Superior temporal gyrus (tissue), 1 donor: ENCODE measurements at regions not wholly inside any gene's neighbourhood (a gene's known extent, or its start where the extent isn't known, plus 50 kb on each side); places are given as distances from the start of the nearest gene placed in this dataset.
"Not testable (repeated sequence)": the region's sequence is repeated elsewhere in the genome, so short reads cannot be mapped to it uniquely, and the experiment has no call there.

Source experiments
- DNase-seq: peaks from one replicate; pipeline ENCODE4 v3.0.0-alpha.2; 2016; ENCODE audit errors: extremely low spot score

GRCh38 chr2:221915926-221916325, 343.8 kb upstream of the EPHA4 start:
- no peak for DNase-seq

- no peak for DNase-seq
These were observed 342.3 kb upstream of the EPHA4 start for GRCh38 chr2:221914334-221914880.

GRCh38 chr2:221911890-221912289, 339.8 kb upstream of the EPHA4 start:
- DNase-seq, result no peak

GRCh38 chr2:221911321-221911720, 339.2 kb upstream of the EPHA4 start:
- no peak for DNase-seq

- DNase-seq, result no peak
These were observed 336.4 kb upstream of the EPHA4 start for GRCh38 chr2:221908518-221908917.

- no peak for DNase-seq
These were observed 325.6 kb upstream of the EPHA4 start for GRCh38 chr2:221897718-221898117.

GRCh38 chr2:221896505-221897151, 324.5 kb upstream of the EPHA4 start:
- peak; percentile 46 for DNase-seq

GRCh38 chr2:221895366-221896121, 323.4 kb upstream of the EPHA4 start:
- peak; percentile 70 for DNase-seq

GRCh38 chr2:221893501-221893900, 321.4 kb upstream of the EPHA4 start:
- DNase-seq, result no peak

GRCh38 chr2:221892006-221892405, 319.9 kb upstream of the EPHA4 start:
- DNase-seq, result not testable (repeated sequence)

GRCh38 chr2:221883976-221884375, 311.9 kb upstream of the EPHA4 start:
- no peak for DNase-seq

GRCh38 chr2:221876016-221876415, 303.9 kb upstream of the EPHA4 start:
- no peak for DNase-seq

GRCh38 chr2:221874444-221874843, 302.3 kb upstream of the EPHA4 start:
- no peak for DNase-seq

- DNase-seq, result no peak
These were observed 285.6 kb upstream of the EPHA4 start for GRCh38 chr2:221857719-221858118.

- DNase-seq, result no peak
These were observed 281.2 kb upstream of the EPHA4 start for GRCh38 chr2:221853297-221853696.

GRCh38 chr2:221851531-221852045, 279.5 kb upstream of the EPHA4 start:
- no peak for DNase-seq

- no peak for DNase-seq
These were observed 278.0 kb upstream of the EPHA4 start for GRCh38 chr2:221850076-221850475.

- DNase-seq, result no peak
These were observed 276.2 kb upstream of the EPHA4 start for GRCh38 chr2:221848286-221848685.

GRCh38 chr2:221845021-221845365, 272.9 kb upstream of the EPHA4 start:
- DNase-seq, result no peak

- DNase-seq, result peak; percentile 26
These were observed 272.3 kb upstream of the EPHA4 start for GRCh38 chr2:221844212-221845020.

- DNase-seq, result peak; percentile 20
These were observed 264.0 kb upstream of the EPHA4 start for GRCh38 chr2:221836095-221836494.

GRCh38 chr2:221833966-221834365, 261.9 kb upstream of the EPHA4 start:
- DNase-seq, result no peak
